ENCODE measurements at regions not wholly inside any gene's neighbourhood (a gene's known extent, or its start where the extent isn't known, plus 50 kb on each side); places are given as distances from the start of the nearest gene placed in this dataset.

DNA sequence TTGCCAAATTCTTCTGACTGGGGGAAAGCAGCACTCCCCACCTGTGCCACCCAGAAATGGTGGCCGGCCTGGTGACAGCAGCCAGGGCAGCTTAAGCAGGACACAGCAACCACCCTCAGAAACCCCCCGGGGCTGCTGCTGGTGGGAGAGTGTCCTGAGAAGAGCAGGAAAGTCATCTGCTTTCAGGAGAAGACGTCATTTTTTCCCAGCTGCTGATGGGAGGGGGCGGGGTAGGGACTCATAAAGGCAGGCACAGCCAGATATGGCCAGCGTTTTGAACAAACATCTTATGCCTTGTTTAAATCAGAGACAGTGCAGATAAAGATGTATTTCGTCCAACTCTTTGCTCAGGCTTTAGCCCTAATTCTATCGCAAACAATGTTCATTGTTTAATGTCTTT lies 139.5 kb downstream of the LRRC30 start:
- TF ChIP-seq, protein P1, sequence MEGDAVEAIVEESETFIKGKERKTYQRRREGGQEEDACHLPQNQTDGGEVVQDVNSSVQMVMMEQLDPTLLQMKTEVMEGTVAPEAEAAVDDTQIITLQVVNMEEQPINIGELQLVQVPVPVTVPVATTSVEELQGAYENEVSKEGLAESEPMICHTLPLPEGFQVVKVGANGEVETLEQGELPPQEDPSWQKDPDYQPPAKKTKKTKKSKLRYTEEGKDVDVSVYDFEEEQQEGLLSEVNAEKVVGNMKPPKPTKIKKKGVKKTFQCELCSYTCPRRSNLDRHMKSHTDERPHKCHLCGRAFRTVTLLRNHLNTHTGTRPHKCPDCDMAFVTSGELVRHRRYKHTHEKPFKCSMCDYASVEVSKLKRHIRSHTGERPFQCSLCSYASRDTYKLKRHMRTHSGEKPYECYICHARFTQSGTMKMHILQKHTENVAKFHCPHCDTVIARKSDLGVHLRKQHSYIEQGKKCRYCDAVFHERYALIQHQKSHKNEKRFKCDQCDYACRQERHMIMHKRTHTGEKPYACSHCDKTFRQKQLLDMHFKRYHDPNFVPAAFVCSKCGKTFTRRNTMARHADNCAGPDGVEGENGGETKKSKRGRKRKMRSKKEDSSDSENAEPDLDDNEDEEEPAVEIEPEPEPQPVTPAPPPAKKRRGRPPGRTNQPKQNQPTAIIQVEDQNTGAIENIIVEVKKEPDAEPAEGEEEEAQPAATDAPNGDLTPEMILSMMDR (IDR thresholded peaks at IDR 0.05 in 4 of 5, conservative IDR thresholded peaks at IDR 0.05 in 1 of 5): no peak
- no peak for TF ChIP-seq POLR2A (IDR thresholded peaks at IDR 0.05)
